ENCODE measurements at regions not wholly inside any gene's neighbourhood (a gene's known extent, or its start where the extent isn't known, plus 50 kb on each side); places are given as distances from the start of the nearest gene placed in this dataset.

DNA sequence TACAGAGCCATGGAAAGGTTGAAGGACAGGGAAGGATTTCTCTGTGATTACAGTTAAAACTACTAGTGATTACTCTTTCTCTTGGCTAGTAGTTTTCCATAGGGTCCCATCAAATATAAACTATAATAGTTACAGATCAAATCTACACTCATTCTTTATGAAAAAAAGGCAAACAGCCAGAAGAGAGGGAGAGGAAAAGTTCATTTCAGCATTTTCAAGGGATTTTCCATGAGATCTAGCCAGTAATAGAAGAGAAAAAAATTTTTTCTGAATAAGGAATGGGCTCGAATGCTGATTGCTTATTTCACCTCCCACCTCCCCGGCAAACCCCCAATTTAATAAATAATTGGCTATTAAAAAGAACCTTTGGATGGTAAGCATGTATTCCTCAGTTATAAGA lies 74.8 kb upstream of the BLID start:
- TF ChIP-seq, protein P1, sequence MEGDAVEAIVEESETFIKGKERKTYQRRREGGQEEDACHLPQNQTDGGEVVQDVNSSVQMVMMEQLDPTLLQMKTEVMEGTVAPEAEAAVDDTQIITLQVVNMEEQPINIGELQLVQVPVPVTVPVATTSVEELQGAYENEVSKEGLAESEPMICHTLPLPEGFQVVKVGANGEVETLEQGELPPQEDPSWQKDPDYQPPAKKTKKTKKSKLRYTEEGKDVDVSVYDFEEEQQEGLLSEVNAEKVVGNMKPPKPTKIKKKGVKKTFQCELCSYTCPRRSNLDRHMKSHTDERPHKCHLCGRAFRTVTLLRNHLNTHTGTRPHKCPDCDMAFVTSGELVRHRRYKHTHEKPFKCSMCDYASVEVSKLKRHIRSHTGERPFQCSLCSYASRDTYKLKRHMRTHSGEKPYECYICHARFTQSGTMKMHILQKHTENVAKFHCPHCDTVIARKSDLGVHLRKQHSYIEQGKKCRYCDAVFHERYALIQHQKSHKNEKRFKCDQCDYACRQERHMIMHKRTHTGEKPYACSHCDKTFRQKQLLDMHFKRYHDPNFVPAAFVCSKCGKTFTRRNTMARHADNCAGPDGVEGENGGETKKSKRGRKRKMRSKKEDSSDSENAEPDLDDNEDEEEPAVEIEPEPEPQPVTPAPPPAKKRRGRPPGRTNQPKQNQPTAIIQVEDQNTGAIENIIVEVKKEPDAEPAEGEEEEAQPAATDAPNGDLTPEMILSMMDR (IDR thresholded peaks at IDR 0.05), result no peak
- TF ChIP-seq POLR2A (IDR thresholded peaks at IDR 0.05), result no peak
